Embryonic facial prominence (tissue), 1 donor: ENCODE measurements at regions not wholly inside any gene's neighbourhood (a gene's known extent, or its start where the extent isn't known, plus 50 kb on each side); places are given as distances from the start of the nearest gene placed in this dataset.

Experiments
- DNase-seq: peaks from one replicate; pipeline ENCODE4 v3.0.0-alpha.2; 2016; ENCODE audit errors: extremely low spot score

DNA sequence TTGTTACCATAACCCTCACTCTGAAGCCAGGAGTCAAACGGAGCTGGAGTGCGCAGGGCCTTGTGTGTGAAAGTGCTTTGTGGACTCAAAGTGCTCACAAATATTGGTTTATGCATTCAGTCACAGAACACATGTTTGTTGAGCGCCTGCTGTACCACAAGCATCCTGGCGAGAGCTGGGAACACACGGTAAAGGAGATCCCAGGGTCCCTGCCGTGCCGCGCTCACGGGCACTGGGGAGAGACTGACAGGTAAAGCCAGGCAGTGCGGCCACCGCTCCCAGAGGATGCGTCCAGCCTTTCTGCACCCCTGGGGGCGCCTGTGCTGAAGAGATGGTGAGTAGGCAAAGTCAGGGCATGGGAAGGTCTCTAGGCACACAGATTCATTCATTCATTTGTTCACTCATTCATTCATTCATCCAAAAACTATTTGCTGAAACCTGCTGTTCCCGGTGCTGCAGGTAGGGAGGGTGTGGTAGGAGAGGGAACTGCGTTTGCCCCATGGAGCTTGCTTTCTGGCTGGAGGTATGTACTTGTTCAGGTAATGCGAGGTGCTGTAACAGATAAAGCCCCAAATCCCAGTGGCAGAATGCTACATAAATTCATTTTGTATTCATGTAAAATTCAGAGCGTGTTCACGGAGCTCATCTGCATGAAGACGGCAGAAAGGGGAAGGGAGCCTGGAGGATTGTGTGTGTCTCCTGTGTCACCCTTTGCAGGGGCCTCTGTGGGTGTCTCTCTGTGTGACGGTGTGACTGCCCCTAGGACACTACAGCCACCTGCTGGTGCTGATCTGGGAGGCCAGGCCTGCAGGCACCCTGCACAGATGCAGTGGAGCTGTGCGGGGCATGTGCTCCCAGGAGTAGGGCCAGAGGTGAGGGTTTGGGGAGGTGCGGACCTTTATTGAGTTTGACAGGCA is 167.0 kb upstream of the B3GAT1 start:
- no peak for DNase-seq

DNA sequence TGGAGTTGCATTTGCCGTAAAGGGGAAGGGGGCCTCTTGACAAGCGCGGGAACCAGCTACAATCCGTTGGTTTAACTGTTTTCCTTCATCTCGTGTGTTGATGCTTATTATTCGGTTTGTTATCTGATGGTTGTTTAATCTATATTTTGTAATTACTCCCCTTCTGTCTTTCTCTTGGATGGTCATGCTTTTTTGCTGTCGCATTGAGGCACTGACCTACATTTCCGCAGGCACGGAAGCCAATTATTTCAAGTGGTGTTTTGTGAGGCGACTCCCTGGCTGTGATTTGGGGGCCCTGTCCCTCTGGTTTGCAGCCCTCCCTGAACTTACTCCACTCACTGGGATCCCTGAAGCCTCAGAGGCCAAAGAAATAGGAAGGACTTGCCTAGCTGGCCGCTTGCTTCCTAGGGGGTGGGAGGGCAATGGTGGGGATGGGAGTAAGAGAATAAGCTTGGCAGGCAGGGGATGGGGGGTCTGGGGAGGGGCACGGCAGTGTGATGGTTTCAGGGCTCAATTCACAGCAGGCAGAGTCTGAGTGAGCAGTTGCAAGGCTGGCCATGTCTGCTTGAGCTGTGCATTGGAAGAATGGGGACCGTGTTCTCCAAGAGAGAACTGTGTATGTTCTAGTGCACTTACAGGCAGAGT is 165.8 kb upstream of the B3GAT1 start:
- no peak for DNase-seq

DNA sequence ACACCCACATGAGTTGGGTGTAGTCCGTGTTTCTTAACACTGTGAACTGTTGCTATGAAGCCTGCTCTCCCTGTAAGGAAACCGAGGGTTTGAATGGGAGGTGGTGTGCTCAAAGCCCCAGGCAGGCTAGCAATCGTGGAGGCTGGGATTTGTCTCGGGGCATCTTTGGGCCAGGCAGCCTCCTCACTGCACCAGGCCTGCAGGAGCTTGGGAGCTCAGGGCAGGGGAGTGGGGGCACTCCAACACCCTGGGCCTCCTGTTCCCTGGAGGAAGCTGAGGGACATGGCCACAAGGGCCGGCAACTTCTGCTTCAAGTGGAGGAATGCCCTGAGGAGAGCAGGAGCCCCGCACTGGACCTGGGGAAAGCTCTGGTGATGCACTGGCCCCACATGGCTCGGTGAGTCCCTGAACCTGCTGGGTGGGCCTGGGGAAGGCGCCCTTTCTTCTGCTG is 164.7 kb upstream of the B3GAT1 start:
- DNase-seq = no peak

DNA sequence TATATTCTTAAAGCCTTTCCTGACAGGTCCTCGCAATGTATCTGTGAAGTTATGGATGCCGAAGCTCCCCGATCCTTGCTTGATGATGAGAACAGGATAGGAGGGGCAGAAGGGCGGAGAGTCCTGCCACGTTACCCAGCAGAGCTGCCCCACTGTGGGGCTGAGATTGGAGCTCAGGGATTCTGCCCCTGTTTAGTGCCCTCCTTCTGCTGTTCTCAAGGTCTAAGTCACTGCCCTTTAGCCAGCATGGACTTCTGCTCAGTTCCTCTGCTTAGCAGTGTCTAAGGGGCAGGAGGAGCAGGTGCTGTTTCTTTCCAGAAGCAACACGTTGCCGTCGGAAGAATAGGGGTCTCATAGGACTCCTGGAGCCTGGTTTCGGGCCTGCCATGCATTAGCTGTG is 164.2 kb upstream of the B3GAT1 start:
- DNase-seq = no peak

DNA sequence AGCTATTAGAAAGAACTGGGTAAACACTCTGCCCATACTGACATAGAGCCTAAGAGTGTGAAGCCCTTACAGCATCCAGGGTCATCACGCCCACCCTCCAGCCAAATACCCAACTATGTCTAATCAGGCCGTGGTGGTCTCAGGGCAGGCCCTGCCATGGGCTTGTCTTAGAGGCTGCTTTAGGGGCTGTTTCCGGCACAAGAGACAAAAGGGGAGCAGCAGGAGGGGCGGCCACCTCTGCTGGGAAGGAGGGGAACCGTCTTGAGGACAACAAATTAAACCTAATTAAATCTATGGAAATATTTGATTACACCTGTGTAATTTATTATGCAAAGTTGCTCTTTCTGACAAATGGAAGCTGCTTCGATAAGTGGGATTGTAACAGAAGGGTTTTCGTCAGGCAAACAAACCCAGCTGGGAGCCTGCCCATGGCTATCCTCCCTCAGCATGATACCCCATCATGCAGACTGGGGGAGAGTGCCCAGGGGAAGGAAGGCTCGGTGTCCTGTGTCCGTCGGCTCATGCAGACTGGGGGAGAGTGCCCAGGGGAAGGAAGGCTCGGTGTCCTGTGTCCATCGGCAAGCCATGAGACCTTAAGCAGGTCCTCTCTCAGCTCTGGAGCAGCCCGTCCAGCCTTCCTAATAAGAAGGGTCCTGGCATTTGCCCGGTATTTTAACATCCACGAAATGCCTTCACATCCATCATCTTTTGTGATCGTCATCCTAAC is 163.6 kb upstream of the B3GAT1 start:
- DNase-seq = no peak

DNA sequence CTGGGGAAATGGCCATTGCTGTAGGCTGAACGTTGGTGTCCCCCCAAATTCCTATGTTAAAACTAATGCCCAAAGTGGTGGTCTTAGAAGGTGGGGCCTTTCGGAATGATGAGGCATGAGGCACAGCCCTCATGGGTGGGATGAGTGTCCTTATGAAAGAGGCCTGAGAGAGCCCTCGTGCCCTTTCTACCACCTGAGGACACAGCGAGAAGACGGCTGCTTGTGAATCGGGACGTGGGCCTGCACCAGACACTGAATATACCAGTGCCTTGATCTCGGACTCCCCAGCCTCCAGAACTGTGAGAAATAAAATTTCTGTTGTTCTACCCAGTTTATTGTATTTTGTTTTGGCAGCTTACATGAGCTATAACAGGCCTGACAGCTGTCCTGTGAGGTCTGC is 162.9 kb upstream of the B3GAT1 start:
- no peak for DNase-seq

DNA sequence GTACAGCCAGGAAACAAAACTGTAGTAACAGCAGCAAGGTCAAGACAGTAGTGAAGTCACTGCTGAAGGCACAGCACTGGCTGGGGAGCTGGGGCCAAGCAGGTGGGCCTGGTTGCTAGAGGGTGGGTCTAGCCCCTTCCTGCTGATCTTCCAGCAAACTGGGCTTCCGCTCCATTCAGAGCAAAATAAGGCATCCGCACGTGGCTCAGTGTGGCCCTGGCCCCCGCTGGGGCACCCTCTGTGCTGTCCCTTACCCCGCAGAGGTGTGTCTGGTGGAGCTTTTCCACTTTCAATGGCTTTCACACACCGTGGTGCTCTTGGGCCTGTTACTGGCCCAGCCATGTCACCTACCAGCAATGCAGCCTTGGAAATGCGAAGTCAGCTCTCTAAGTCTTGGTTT is 162.4 kb upstream of the B3GAT1 start:
- no peak for DNase-seq

DNA sequence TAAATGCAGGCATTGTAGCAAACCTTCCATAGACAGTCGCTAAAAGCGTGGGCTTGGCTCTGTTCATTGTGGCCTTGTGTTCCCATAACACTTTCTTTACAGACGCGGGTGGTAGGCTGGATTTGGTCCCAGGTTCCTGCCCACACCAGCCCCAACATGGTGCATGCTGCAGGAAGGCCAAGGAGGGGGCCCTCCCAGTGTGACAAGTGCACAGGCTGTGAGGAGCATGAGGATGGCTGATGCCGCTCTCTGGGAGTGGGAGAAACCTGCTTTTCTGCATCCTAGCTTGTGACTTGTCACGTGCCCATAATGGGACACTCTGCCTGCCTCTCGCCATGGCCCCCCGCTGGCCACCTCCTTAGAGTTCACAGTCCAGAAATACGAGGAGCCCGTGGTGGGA is 161.8 kb upstream of the B3GAT1 start:
- no peak for DNase-seq

DNA sequence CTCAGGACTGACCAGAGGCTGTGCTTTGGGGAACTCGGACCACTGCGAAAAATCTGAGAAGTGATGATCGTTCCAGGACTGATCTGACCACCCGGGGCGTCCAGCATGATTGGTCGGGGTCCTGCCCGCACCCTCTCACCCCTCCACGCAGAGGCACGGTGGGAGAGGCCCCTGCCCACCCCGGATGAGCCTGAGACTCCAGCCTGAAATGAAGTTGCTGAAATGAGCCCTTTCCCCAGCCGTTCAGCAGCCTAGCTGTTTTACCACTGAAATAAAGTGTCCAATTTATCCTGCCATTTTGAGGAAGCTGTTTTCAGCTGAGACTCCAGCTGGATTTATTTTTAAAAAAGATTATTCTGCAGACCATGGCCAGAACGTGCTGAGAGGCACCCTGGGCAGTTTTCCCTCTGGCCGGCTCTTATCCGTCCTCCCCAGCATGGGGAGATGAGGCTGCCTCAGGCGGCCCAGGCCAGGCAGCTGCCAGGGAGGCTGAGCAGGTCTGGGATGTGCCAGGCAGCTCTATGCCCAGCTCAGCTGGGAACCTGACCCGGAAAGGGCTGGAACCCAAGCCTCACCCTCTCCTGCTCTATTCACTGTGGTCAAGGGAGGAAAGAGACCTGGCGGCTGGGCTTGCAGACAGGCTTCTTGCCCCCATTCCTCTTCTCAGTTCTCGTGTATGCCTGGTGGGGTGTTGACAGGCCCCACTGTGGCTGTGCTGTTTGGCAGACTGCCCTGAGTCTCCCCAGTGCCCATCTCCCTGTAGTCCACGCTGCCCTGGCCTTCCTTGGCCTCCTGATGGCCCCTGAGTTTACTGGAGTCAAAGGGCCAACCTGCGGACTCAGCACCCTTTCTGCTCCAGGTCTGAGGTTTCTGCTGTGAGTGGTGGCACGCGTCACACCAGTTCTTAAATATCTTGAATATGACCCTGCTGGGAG is 161.0 kb upstream of the B3GAT1 start:
- DNase-seq = no peak

DNA sequence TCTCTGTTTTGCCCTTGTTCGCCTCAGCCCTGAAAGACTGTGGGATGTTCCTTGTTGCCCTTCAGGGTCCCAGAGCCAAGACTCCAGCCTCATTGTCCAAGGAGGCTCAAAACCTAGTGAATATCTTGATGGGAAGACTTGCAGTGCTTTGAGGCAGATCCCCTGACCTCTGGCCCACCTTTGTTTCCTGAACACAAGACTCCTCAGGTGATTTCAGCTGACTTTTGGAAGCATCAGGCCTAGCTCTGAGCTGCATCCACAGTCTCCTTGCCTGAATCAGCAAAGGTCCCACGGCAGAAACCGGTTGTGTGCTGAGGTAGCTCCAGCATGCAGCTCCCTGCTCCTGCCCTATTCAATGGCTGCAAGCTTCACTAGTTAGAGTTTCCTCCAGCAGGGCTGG is 159.3 kb upstream of the B3GAT1 start:
- no peak for DNase-seq

DNA sequence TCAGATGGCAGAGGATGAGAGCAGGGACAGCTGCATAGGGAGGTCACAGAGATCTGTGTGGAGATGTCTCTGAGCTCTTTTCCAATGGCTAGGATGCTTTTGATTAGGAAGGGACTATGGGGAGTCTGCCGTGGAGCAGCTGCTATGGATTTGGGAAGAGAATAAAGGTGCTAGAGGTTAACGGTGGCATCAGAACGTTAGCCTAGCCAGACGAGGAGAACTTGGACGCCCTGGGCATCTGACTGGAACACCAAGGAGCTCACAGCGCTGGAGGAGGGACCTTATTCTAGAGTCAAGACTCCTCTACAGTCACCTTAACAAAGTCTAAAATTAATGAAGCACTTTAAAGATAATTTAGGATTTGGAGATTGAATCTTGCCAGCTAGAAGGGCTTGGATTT is 157.2 kb upstream of the B3GAT1 start:
- DNase-seq = no peak

DNA sequence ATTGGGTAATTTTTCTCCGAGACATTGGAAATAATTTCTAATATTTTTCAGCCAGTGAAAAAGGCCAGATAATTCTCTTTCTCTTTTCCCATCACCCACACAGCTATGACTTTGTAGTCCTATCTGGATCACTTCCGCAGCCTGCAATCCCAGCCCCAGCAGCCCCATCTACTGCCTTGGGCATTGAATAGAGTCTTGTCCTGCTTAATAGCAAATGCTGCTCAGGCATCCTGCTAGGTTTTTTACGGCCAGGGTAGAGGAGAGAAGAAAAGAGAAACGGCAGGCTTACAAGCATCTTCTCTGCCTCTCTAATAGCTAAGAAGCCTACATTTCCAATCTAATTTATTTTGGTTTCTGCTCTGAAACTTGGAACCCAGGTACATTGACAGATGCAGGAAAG is 154.3 kb upstream of the B3GAT1 start:
- DNase-seq = no peak

DNA sequence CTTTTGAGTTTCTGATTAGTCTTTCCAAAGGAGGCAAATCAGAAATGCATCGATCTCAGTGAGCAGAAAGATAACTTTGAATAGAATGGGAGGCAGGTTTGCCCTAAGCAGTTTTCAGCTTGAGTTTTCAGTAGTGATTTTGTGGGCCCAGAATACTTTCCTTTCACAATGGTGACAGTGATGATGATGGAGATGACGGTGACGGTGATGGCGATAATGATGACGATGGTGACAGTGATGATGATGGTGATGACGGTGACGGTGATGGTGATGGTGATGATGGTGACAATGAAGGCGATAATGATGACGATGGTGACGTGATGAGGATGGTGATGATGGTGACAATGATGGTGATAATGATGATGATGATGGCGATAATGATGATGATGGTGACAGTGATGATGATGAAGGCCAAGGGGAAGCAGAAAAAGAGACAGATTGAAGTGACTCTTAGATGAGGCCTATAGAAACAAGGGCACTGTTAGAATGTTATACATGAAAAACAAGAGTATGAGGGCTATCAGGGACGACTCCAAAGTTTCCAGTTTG is 153.4 kb upstream of the B3GAT1 start:
- DNase-seq = no peak

DNA sequence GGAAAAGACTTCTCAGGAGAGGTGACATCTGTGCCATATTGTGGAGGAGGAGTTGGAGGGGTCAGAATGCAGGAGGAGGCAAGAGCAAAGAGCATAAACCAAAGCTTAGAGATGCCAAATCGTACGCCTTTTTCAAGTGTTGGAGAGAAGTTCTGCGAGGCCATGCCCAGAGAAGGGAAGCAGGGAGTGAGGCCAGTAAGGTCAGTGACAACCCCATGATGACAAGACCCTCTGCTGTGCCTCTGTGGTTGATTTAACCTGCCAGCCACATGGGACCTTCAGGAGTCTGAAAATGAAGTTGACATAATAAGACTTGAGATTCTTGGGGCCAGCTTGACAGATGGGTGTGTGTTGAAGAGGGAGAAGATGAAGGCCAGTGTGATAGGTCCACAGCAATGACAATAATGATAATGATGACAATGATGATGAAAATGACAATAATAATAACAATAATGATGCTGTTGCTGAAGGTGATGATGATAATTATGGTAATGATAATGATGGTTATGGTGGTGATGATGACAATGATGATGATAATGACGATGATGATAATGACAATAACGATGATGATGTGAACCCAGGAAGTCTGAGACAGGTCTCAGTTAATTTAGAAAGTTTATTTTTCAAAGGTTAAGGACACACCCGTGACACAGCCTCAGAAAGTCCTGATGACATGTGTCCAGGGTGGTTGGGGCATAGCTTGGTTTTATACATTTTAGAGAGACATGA is 152.6 kb upstream of the B3GAT1 start:
- no peak for DNase-seq

DNA sequence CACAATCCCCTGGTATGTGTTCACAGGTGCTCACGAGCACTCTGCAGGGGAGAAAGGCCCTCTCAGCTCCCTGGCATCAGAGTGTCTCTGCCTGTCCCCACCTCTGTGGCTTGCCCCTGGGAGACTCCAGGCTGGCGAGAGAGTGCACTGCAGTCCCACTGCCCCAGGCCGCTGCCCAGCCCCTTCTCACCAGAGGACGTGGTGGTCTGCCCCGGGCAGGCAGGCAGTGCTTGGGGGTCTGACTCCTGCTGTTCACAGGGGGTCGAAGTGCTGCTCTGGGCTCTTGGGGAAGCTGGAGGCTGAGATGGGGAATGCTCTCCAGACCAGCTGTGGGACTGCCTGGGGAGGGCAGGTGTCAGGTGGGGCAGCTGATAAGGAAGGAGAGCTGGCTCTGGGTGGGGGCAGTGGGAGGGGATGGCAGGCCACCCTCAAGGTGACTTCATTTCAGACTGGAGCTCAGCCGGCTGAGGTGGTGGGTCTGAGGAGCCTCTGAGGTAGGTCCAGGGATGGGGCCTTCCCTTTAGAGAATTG is 151.0 kb upstream of the B3GAT1 start:
- no peak for DNase-seq

DNA sequence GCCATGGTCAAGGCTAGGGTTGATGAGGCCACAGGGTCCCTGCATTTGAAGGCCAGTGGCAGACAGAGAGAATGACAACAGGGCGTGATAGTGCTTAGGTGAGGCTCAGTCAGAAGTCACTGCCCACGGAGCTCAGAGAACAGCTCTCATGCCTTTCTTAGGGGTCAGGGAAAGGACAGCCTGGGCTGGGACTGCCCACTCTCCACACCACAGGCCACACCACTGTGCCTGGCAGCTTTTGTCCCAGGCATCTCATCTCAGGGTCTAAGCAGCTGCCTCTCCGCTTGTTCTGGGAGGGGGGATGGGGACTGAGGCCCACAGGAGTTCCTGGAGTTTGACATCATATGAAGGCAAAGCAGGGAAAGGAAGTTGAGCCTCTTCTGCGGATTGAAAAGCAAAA is 150.2 kb upstream of the B3GAT1 start:
- no peak for DNase-seq

DNA sequence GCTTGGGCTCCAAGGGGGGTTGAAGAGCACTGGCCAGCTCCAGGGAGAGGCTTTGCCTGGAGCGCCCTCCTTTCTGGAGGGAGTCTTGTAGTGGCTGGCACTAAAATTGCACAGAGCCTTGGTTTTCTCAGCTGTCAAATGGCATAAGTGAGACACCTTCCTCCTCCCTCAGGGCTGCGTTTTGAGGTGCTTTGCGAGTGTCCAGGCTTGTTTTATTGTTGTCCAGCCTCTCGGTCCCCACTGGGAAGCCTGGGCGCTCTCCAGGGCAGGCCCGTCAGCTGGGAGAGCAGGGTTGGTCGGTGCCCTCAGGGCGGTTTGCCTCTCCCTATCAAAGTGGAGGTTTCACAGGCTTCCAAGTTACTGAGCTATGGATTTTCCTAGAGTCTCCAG is 149.3 kb upstream of the B3GAT1 start:
- no peak for DNase-seq

DNA sequence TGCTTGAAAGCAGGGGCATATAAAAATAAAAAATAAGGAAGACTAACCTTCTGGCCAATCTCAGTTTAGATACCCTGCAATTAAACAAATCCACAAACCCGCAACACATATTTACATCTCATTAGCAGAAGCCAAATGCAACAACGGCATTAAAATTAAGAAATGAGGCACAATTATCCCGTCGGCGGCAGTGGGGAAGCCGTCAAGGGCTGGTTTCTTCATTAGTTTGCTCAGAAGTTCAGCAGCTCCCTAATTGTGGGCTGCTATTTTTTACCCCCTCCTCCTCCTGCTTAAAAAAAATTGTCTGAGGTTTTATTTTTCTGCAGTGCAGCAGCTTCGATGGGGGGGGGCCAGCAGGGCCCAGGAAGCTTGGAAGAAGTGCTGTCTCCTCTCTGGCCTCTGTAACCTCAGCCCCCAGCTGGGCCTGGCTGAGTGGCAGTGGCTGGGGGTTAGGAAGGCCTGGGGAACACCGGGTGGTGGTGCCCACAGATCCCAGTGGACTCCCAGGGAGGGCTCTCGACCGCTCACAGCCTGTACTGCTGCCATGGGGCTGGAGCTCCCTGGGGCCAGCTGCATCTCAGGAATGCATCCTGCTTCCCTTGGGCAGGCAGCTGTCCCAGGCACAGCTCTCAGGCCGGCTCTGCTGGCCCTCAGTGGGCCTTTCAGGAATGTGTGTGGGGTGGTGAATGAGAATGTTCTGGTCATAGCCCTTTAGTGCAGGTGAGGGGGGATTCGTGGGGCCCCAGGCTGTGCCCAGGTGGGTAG is 148.7 kb upstream of the B3GAT1 start:
- DNase-seq = no peak

DNA sequence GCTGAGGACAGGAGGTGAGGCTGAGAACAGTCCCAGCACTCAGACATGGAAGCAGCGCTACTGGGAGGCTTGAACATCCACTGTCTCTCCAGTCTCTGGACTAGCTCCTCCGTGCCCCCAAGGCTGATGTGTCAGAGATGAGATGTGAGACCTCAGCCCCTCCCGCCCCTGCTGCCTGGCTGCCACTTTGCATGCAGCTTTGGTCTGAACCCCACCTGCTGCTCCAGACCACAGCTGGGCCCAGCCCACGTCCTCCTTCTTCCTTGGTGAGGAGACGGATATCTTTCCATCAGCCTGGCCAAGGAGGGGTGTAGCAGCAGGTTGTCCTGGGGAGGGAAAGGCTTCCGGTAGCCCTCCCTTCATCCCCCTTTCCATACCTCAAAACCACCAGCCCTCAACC is 148.0 kb upstream of the B3GAT1 start:
- DNase-seq = no peak

DNA sequence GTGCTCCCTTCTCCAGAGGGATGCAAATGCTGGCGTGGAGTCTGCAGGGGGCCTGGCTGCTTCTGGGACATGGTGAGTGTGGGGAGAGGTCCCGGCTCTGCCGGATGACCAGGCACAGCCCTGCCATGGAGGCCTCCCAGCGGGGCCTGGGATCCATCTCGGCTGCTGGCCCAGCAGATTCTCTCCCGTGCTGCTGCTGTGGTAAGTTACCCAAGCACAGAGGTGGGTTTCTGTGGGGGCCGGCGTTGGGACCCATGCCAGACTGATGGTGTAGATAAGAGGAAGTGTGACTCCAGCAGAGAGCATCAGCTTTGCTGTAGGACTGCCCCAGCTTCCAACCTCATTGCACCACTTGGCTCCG is 147.5 kb upstream of the B3GAT1 start:
- no peak for DNase-seq
